IMR-90 (cell line): ENCODE measurements at regions not wholly inside any gene's neighbourhood (a gene's known extent, or its start where the extent isn't known, plus 50 kb on each side); places are given as distances from the start of the nearest gene placed in this dataset.

Source experiments
- CEBPB ChIP-seq: IDR thresholded peaks from 2 replicates; pipeline ENCODE4 v1.6.1; 2012; ENCODE audit warnings: low read depth, low read length, improper control_type of control experiment
- CTCF ChIP-seq: conservative IDR thresholded peaks from 2 replicates; pipeline ENCODE4 v1.5.1; 2012; ENCODE audit warnings: mild to moderate bottlenecking, low read depth, low read length, improper control_type of control experiment
- ELK1 ChIP-seq: fragments of 150-350 bp; IDR thresholded peaks from 2 replicates; pipeline ENCODE4 v1.6.1; 2016; ENCODE audit warnings: low read depth, mild to moderate bottlenecking, low read length, moderate library complexity, borderline replicate concordance
- RCOR1 ChIP-seq: IDR thresholded peaks from 2 replicates; pipeline ENCODE4 v1.6.1; 2012; ENCODE audit warnings: mild to moderate bottlenecking, low read length, improper control_type of control experiment; ENCODE audit not compliant: insufficient replicate concordance

- TF ChIP-seq CTCF (no peak), RCOR1 (no peak), CEBPB (peak; percentile 58), ELK1 (no peak)
Measured at GRCh38 chr18:73752965-73753364, 394.7 kb downstream of the FBXO15 start.
